DOHH2 (cell line): ENCODE measurements at regions not wholly inside any gene's neighbourhood (a gene's known extent, or its start where the extent isn't known, plus 50 kb on each side); places are given as distances from the start of the nearest gene placed in this dataset.

Experiments used
- CTCF ChIP-seq: fragments of 200-600 bp; sonication (generic); IDR thresholded peaks from one replicate; pipeline ENCODE4 v1.5.1; 2014; ENCODE audit warnings: antibody characterized with exemption, mild to moderate bottlenecking, low read depth, low read length; ENCODE audit not compliant: poor library complexity, severe bottlenecking
- EZH2phosphoT487 ChIP-seq: fragments of 200-600 bp; sonication (generic); IDR thresholded peaks from 2 replicates; pipeline ENCODE4 v1.6.1; 2017; ENCODE audit warnings: borderline replicate concordance, mild to moderate bottlenecking, antibody characterized with exemption, low read length, moderate library complexity, mixed read lengths

DNA sequence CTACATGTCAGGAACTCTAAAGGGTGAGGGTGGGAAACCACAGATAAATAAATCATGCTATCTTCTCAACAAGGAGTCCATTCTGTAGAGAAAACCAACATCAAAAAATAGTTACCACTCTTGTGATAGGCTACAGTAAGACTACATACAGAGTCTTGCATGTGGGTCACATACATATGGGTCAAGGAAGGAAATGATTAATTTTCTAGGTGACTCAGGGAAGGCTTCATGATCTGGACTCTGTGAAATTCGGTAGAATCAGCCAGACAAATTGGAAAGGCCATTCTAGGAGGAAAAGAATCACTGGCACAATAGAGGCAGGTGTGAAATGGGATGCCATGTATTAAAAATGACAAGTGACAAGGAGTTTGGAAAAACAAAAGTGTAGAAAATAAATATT, 638.9 kb downstream of the LIG4 start:
- TF ChIP-seq CTCF, result no peak
- TF ChIP-seq EZH2phosphoT487, result no peak
